ENCODE measurements at regions not wholly inside any gene's neighbourhood (a gene's known extent, or its start where the extent isn't known, plus 50 kb on each side); places are given as distances from the start of the nearest gene placed in this dataset.
"Not testable (repeated sequence)": the region's sequence is repeated elsewhere in the genome, so short reads cannot be mapped to it uniquely, and the experiment has no call there.

GRCh38 chr10:15939543-15939942, 79.2 kb upstream of the MINDY3 start:
- BruUV-seq (replicated peaks); H4K91ac ChIP-seq (ENCODE audit: insufficient read depth, low read depth, low read length); POLR2A ChIA-PET (ENCODE audit: unreplicated experiment); ATAC-seq (ENCODE audit: low read depth); H3K36me3 ChIP-seq (ENCODE audit: control insufficient read depth, insufficient read depth, low read length); H2BK15ac ChIP-seq (ENCODE audit: low read depth, low read length); dilution Hi-C loops (cut with HindIII; ENCODE audit: low sequenced_read_pairs, unreplicated experiment); H4K8ac ChIP-seq (ENCODE audit: low read depth in 2 of 2, low read length in 2 of 2); H2AK9ac ChIP-seq (replicated peaks; ENCODE audit: low read depth, low read length, poor library complexity); H4K5ac ChIP-seq (ENCODE audit: low read depth, low read length); H3K79me1 ChIP-seq (ENCODE audit: low read depth in 1 of 2, low read length in 2 of 2); intact Hi-C loops (cut with micrococcal nuclease); H2BK120ac ChIP-seq (ENCODE audit: low read depth, low read length); H3K27me3 ChIP-seq (ENCODE audit: control insufficient read depth, insufficient read depth, low read length); in situ Hi-C loops (cut with MboI; ENCODE audit: low sequenced_read_pairs); H3K9ac ChIP-seq (ENCODE audit: low read depth, low read length); H3K4me3 ChIP-seq (ENCODE audit: insufficient read depth, low read depth, low read length); H3K27ac ChIP-seq (ENCODE audit: insufficient read depth, low read length); H3K56ac ChIP-seq (ENCODE audit: extremely low read depth, insufficient read depth, low read length); H4K20me1 ChIP-seq (ENCODE audit: insufficient read depth, low read length); DNase-seq; H3K9me3 ChIP-seq (ENCODE audit: control insufficient read depth, insufficient read depth, low read length); H2BK5ac ChIP-seq (ENCODE audit: low read depth, low read length, poor library complexity, severe bottlenecking); H2AK5ac ChIP-seq (ENCODE audit: low read depth, low read length); H3K9me1 ChIP-seq (ENCODE audit: insufficient read depth, low read length); H3K4me1 ChIP-seq (ENCODE audit: control insufficient read depth, insufficient read depth, low read length); CTCF ChIA-PET; H3K18ac ChIP-seq (ENCODE audit: low read depth, low read length); H3K4ac ChIP-seq (ENCODE audit: low read depth, low read length); H2BK20ac ChIP-seq (ENCODE audit: low read depth, low read length); H3K14ac ChIP-seq (replicated peaks; ENCODE audit: low read depth, low read length); H2AFZ ChIP-seq (replicated peaks; ENCODE audit: low read length, poor library complexity); H3K4me2 ChIP-seq (ENCODE audit: low read depth, low read length); H3K23ac ChIP-seq (ENCODE audit: low read depth, low read length): not testable (repeated sequence)
- no CpG with 5 or more reads among the region's 6 CpGs for WGBS, 2 experiments (ENCODE audit: extremely low coverage in 2 of 2, insufficient read length in 1 of 2)

Data from IMR-90 (cell line).